GM19455 (cell line): ENCODE measurements at regions not wholly inside any gene's neighbourhood (a gene's known extent, or its start where the extent isn't known, plus 50 kb on each side); places are given as distances from the start of the nearest gene placed in this dataset.
"Not testable (repeated sequence)": the region's sequence is repeated elsewhere in the genome, so short reads cannot be mapped to it uniquely, and the experiment has no call there.

Source experiments
- ATAC-seq: cut with Tn5 transposase; IDR thresholded peaks from one replicate; pipeline ENCODE4 v1.9.1; 2021; ENCODE audit not compliant: unreplicated experiment

DNA sequence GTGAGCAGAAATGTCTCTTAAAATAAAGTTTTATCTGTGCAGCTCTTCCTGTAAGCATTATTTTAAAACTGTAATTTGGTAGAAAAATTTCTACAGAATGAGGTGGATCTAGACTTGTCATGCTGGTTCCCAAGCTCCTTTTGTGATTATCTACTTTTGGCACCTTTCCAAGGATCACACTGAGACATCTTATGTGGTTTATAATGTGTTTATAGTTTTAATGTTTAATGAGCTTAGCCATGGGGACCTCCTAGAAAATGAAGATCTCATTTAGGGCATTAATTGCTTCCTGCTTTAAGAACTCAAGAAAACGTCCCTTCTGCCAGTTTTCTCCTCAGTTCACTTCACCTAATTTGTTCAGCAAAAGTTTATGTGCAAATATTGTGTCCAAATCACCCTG is 468.4 kb downstream of the SUCLG1 start:
- ATAC-seq = no peak

DNA sequence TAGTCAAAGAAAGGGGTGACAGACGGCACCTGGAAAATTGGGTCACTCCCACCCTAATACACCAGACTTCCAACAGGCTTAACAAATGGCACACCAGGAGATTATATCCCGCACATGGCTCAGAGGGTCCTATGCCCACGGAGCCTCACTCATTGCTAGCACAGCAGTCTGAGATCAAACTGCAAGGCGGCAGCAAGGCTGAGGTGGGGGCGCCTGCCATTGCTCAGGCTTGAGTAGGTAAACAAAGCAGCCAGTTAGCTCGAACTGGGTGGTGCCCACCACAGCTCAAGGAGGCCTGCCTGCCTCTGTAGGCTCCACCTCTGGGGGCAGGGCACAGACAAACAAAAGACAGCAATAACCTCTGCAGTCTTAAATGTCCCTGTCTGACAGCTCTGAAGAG is 482.5 kb downstream of the SUCLG1 start:
- not testable (repeated sequence) for ATAC-seq

DNA sequence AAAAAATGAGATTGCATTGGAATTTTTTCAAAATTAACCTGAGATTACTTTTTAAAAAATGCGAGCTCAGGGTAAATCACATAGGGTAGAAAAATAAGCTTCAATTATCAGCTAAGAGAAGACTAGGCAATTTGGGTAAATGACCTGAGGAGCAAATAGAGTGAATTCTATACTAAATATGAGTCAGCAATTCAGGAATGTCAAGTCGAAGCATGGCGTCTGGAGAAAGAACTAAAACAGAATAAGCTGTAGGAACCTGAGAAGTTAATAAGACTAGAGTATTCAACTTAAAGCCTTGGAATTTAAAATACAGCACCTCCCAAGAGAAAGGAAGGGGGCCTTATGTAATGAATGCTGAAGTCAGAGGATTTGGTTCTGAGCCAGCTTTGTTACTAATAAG is 487.0 kb downstream of the SUCLG1 start:
- ATAC-seq = no peak

DNA sequence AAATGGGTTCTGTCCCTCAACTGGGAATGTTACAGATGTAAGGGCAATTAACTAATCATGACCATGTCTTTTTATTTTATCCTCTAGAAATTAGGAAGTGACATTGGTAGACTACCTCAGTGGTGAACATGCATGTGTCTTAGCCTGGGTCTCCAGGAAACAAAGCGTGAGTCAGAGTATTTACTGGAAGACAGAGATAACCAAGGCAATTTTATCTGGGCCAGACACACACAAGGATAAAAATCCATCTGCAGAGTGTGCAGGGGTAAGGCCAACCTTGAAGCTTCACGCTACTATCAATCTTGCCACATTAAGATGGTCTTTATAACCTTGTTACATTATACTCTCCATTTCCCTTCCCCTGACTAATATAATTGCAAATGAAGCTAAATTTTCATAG is 487.5 kb downstream of the SUCLG1 start:
- no peak for ATAC-seq

DNA sequence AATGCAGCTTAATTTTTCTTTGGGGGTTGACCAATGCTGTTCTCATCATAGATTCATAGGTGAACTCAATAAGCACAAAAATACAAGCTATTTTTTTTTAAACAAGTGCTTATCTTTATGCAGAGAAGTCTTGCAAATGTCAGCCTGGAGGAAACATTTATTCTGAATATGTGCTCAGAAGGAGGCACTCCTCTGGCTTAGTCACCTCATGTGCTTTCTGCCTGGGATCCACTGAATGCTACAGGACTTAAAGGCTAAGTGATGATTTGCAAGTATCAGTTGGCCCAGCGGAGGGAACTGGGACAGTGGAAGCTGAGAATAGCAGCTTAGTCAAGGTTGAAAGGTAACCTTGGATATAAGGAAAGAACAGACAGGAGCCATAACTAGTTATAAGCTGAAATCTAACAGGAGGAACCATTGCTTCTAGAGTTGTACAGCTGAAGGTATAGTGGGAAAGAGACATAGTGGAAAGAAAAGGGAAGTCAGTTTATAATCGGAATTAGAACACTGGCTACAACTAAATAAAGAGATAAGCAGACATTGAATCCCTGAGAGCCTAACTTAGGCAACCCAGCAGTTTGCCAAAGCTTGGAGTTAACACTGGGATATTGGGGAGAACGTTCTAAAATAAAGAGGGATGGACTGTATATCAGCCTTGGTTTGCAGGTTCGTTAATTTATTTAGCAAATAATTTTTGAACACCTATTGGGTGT is 488.7 kb downstream of the SUCLG1 start:
- ATAC-seq = no peak

DNA sequence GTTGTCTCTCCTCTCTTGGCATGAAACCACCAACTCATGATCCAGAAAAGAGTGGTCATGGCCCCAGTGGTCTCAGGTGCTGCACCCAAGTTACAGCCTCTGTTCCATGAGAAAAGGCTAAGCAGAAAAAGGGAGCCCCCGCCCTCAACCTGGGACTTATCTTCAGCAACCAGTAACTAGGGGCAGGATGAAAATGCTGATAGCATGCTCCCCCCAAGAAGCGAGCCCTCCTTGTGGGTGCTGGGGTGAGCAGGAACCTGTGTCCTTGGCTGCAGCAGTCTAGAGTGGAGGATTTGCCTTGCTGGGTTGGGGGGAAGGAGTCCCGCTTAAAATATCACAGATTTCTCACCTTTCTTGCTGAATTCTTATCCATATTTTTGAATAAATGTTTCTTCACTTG is 490.0 kb downstream of the SUCLG1 start:
- ATAC-seq = no peak

DNA sequence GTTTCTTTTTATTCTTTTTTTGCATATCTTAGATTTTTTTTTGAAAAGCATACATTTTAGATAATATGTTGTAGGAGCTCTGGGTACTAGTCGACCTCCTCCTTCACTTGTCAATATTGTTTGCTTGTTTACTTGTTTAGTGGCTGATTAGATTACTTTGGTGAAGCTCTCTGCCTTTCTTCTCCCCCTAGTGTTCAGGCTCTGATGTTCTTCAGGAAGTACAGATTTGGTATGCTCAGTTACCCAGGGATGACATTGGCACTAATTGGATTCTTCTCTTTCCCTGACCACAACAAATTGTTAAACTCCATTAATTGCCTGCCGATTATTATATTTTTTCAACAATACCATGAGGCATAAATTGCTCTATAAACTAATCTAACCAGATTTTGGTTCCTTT is 491.2 kb downstream of the SUCLG1 start:
- ATAC-seq = no peak

DNA sequence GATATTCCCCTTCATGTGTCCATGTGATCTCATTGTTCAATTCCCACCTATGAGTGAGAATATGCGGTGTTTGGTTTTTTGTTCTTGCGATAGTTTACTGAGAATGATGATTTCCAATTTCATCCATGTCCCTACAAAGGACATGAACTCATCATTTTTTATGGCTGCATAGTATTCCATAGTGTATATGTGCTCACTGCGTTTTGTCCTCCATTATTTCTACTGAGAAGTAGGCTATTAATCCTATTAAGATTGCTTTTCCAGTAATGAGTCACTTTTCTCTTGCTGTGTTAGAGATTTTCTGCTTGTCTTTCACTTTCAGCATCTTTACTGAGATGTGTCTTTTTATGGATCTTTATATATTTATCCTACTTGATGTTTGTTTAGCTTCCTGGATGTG is 492.1 kb downstream of the SUCLG1 start:
- not testable (repeated sequence) for ATAC-seq

DNA sequence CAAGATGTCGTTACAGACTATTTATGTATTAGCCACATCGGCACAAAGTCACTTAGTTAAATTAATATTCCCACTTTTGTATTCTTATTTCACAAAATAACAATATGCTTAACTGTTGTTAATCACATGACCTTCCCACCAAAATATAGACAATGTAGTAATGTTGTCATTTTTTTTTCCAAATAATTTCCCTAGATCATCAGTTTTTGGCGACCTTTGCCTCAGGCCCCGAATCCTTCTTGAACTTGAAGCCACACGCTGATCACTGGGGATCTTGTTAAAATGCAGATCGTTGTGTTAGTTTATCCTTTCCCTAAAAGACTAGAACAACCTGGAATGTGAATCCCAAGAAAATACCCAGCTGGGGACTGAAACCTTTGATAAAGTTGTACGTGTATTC is 497.6 kb downstream of the SUCLG1 start:
- no peak for ATAC-seq

DNA sequence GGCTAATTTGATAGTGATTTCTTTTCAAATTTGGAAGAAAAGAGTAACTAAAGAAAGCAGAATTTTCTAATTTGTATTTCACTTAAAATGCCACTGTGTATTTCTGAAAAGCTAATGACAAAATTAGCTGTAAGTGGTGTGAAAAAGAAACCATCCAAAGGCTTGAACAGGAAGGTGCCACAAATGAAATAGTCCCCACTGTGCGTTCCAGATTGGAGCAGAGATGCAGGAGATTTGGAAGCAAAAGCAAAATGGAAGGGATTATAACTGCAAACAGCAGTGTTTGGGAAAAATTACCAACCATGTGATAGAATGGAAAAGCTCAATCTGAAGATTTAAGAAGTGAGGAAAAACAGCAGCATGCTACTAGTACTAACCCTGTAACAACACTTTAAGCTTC is 498.7 kb downstream of the SUCLG1 start:
- no peak for ATAC-seq

DNA sequence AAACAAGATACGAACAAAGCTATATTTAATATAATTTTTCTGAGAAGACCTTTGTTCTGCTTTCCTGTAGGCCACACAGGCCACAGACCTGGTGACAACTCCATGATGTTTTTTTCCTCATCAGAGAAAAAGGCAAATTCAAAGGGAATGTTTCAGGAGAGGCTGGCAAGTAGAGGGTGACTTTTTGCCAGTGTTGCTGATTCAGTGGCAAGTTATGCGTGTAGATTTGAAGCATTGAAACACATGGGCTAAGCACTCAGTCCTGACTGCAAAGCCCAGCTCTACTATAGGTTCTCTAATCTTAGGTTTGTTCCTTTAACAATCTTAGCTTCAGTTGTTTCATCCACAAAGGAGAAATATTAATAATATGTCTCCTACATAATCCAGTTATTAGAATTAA is 499.8 kb downstream of the SUCLG1 start:
- no peak for ATAC-seq

DNA sequence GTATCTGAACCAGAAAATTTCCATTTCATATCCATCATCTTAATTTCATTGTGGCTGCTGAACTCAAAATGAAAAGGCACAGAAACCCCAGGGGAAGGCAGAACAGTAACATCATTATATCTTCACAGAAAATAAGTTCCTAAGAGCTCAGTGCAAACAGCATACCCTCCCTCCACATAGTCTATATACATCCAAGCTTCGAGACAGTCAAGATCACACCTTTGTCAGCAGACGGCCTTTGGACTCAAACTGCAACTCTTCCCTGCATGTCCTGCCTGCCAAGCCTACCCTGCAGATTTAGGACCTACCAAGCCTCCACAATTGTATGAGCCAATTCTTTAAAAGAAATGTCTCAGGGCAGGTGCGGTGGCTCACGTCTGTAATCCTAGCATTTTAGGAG is 502.1 kb downstream of the SUCLG1 start:
- no peak for ATAC-seq

DNA sequence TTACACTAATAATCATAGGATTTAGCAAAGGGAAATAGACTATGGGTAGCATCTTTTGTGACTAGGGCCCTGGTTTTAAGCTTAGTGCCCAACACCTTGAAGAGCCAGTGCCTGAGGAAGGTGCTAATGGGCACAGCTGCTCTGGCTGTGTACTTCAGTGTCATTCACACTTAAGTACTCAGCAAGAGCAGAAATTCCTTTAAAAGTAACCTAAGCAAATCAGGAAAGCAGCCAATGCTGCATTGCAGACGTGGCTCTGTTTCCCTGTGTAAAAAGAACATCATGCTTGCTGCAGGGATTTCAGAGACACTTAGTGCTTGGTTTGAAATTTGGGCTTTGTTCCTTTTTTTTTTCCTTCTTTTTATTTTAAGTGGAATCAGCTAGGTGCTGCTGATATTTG is 505.4 kb downstream of the SUCLG1 start:
- ATAC-seq = no peak

DNA sequence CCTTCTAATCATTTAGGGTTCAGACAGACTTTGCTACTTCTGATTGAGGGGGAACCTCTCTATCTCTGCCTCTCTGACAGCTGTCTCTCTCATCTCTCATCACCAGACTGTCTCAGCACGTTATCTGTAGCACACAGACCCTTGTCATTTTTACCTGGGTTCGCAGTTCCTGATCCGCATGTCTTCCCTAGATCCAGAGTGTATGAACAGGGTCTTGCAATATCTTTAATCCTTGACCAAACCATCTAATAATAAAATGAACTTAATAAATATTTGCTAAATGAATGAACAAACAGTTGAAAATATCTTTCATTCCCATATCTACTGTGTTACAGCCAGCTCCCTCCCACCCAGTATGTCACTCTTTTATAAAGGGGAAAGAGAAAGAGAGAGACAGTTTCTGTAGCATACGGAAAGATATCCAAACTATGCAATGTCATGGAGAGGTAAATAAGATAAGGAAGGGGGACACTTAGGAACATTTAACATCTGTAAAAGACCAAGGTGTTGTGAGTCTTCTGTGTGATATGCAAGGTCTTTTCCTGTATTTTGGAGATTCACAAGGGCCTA is 507.6 kb downstream of the SUCLG1 start:
- ATAC-seq = no peak

DNA sequence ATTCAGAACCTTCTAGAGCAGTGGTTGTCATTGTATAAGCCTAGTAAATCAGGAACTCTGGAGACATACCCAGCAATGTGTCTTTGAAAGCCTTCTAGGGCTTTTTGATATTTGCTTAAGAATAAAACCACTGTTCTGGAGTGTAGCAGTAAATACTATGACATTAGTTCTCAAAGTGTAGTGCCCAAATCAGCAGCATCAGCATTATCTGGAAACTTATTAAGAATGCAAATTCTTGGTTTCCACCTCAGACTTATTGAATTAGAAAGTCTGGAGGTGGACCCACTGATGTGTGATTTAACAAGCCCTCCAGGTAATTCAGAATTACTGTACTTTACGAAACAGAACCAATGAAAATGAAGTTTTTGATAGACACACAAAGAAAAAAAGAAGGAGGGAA is 509.7 kb downstream of the SUCLG1 start:
- no peak for ATAC-seq

DNA sequence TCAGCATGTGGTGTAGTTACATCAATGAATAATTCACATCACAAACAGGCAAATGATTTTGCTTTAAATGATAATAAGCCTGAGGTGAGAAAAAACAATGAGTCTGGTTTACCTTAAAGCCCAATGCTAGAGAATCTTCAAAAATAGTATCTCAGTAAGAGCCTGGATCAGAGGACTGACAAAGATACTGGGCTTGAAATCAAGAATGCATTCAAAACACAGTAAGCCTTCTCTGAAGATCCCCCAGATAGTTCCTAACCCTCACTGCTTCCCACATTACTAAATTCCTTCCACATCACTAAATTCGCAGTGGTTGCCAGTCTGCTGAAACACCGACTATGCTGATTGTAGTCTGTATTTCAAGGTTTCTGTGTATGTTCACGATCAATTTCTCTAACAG is 514.9 kb downstream of the SUCLG1 start:
- no peak for ATAC-seq

DNA sequence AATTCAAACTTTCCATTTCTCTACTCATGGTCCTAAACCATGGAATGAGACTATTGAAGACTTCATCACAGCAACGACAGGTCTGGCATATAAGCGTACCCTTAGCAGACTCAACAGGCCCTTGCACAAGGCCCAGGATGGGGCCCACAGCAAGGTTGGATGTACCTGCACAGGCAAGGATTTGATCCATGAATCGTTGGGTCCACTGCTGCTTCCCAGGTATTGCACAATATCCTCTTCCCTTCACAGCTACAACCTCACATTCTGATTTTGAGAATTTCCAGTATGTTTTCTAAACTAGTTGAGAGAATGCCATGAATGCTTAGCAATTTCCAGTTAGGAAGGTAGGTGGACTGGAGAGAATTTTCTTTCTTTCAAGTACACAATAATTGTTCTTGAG is 515.8 kb downstream of the SUCLG1 start:
- ATAC-seq = no peak

DNA sequence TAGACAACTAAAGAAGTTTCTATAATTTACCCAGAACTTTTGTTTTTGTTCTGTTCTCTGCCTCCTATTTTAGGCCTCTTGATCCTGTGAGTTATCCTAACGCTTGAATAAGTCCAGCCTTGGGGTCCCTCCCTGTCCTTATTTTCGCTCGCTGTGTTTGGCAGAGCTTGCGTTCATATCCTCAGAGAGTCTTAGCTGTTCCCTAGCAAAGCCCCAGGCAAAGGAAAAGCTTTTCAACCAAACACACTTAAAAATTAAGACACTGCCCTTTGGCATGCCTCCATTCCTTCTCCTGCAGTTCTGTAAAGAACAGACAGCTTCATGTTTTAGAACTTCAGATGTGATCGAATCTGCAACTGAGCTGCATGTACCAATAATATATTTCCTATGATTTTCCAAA is 517.2 kb downstream of the SUCLG1 start:
- no peak for ATAC-seq

DNA sequence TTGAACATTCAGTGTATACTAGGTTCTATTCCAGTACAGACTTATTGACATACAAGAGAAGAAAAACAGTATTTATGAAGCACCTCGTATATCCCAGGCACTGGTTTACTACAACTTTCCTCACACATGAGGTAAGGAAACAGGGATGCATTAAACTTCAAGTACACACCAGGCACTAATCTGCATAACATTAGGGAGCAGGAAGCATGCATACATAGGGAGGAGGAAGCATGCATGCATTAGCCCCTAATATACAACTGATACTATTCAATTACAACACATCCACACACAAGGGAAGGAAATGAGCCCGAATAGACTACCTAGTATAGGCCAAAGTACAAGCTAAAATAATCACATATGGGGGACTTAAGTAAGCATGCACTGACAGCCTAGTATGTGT is 525.3 kb downstream of the SUCLG1 start:
- no peak for ATAC-seq

DNA sequence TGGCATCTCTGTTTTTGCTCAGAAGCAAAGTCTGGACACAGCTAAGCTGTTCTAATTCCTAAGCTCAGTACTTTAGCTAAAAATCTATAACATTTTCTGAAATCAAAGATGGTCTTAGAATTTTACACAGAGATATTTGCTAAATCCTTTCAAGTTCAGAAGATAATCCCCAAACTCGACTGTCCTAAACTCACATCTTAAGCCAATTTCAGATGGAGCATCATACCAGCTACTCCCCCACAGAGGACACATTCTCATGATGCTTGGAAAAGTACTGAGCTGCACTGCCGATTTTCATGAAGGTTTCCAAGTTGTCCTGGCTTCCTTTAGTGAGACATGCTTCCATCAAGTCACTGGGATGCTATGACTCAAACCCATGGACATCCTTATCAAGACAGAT is 535.5 kb downstream of the SUCLG1 start:
- no peak for ATAC-seq

DNA sequence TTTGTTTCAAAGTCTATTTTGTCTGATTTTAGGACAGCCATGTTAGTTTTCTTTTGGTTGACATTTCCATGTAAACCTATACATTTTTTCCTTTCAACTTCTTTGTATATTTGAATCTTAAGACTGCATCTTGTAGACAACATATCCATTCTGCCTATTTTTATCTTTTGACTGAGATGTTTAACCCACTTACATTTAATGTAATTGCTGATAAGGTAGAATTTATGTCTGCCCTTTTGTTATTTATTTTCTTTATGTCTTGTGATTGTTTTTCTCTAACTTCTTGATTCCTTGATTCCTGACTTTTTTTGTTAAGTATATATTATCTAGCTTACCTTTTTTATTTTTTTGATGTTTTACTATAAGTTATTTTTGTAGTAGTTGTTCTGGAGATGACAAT is 542.5 kb downstream of the SUCLG1 start:
- ATAC-seq = no peak

DNA sequence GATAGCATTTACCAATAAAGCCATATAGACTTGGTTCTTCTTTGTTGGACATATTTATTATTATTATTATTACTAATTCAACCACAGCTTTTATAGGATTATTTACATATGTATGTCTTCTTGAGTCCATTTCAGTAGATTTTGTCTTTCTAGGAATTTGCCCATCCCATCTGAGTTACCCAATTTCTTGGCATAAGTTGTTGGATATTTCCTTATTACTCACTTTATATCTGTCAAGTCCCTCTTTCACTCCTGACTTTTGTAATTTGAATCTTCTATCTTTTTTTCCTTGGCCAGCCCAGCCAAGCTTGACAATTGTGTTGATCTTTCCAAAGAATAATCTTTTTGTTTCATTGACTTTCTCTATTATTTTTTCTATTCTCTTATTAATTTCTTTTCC is 543.7 kb downstream of the SUCLG1 start:
- no peak for ATAC-seq

DNA sequence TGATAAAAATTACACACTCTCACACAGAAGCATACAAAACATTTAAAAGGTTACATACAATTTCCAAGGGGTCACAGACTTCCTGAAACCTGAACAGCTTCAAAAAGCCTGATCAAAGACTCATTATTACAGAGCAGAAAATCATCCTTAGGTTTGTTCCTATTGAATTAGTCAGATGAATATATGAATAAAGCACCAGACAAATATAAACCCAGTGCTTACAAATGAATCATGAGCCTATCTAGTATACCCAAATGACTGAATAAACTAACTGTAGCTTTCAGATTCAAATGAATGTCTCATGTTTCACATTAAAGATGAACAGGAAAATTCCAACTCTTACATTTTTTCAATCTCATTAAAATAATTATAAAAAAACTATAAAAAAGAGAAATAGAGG is 550.3 kb downstream of the SUCLG1 start:
- no peak for ATAC-seq
